Activated CD4-positive, alpha-beta T cell treated with anti-CD3 and anti-CD28 coated beads for 48 hours (primary cell): ENCODE measurements at regions not wholly inside any gene's neighbourhood (a gene's known extent, or its start where the extent isn't known, plus 50 kb on each side); places are given as distances from the start of the nearest gene placed in this dataset.
A peak's percentile ranks its signal among the peaks of the same experiment; 100 is the strongest.

Experiments used
- DNase-seq: peaks from one replicate; pipeline ENCODE4 v3.0.0-alpha.2; 2020

DNA sequence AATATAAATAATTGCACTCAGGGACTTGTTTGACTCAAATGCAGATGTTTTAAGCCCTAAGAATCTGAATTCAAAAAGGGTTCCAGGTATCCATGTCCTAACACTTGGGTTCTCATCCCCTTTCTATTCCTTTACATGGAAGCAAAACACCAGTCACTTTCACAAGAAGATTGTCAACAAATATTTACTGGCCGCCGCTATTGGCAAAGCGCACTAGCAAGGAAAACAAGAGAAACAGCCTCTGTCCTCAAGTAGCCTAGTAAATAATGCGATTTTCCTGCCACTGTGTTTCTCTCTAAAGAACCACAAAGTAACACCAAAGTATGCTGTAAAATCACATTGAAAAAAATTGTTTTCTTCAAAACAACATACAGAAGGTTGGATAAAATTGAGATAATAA, 66.7 kb upstream of the EZH2 start:
- DNase-seq, result no peak

DNA sequence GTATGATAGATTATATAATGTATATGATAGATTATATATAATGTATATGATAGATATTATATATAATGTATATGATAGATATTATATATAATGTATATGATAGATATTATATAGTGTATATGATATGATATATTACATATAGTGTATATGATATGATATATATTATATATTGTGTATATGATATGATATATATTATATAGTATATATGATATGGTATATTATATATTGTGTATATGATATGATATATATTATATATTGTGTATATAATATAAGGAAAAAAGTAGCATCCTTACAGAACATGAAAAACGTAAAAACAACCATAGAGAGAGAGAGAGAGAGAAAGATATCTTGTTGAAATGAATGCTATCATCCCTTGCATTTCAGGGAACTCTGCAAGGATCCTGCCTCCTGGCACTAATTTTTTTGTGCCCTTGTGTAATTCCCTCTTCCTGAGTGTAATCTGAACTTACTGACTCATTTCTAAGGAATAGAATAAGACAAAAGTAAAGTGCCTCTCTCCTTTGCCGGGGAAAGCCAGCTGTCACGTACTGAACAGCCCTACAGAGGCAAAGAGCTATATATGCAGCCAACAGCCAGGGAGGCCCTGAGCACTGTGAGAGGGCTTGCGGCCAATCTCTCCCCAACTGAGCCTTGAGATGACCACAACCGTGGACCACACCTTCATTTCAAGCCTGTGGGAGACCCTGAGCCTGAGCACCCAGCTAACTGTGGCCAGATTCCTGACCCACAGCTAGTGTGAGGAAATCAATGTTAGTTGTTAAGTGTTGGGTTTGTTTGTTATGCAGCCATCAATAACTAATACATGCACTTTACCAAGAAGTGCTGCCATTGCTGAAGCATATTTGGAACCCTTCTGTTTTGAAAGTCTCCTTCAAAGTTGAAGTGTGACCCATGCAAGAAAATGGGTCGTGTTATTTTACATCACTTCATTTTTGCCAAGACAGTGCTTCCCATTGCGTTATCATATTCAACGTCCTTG, 61.1 kb upstream of the EZH2 start:
- no peak for DNase-seq

GRCh38 chr7:148941598-148942275, 57.6 kb upstream of the EZH2 start:
- DNase-seq, result peak; percentile 85

- peak; percentile 74 for DNase-seq
Measured at GRCh38 chr7:148940702-148941597, 56.9 kb upstream of the EZH2 start.

- DNase-seq, result peak; percentile 18
Measured at GRCh38 chr7:148939128-148939755, 55.2 kb upstream of the EZH2 start.

- no peak for DNase-seq
Measured at GRCh38 chr7:148935451-148935850, 51.4 kb upstream of the EZH2 start.
